ENCODE measurements at regions not wholly inside any gene's neighbourhood (a gene's known extent, or its start where the extent isn't known, plus 50 kb on each side); places are given as distances from the start of the nearest gene placed in this dataset.

DNA sequence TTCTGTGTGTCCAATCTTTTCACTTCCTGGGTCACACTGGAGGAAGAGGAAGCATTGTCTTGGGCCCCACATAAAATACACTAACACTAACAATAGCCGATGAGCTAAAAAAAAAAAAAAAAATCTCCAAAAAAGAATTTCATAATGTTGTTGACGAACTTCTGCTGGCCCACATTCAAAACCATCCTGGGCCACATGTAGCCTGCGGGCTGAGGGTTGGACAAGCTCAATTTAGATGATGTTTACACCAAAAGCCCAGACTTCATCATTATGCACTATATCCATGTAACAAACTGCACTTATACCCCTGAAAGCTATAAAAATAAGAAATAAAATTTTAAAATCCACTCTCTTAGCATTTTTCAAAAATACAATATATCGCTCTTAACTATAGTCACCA lies 187.8 kb upstream of the PTBP2 start:
- H3K4me3 ChIP-seq (replicated peaks in 1 of 3; ENCODE audit: low read depth in 2 of 3, low read length in 3 of 3): no peak overlapping the region
- H3K4me2 ChIP-seq (replicated peaks; ENCODE audit: extremely low read depth, low read length, poor library complexity, severe bottlenecking): no peak overlapping the region
- H3K36me3 ChIP-seq (replicated peaks in 1 of 2; ENCODE audit: control insufficient read depth in 1 of 2, insufficient read depth in 2 of 2, low read length in 2 of 2): no peaks in the 10 kb centered on the region
- no peaks in the 10 kb centered on the region for H3K4me1 ChIP-seq (ENCODE audit: control insufficient read depth in 1 of 2, insufficient read depth in 2 of 2, low read length in 2 of 2)
- H3K79me2 ChIP-seq (ENCODE audit: insufficient read depth, low read length): no peaks in the 10 kb centered on the region
- no peak overlapping the region for H3K27ac Mint-ChIP-seq
- H3K9me3 ChIP-seq (replicated peaks in 1 of 2; ENCODE audit: control insufficient read depth in 1 of 2, insufficient read depth in 1 of 2, low read length in 2 of 2): peaks cover 7 to 9% of the 10 kb centered on the region in 2 donors
- H3K27me3 ChIP-seq (ENCODE audit: control insufficient read depth in 2 of 2, insufficient read depth in 2 of 2, low read length in 2 of 2): no peaks in the 10 kb centered on the region
- H3K9me3 Mint-ChIP-seq: peaks cover 7 to 23% (median 8%) of the 10 kb centered on the region in 7 donors
- intact Hi-C loops (cut with micrococcal nuclease): no loop called here
- no CpG with 5 or more reads among the region's 4 CpGs for WGBS (ENCODE audit: insufficient coverage)
- no peaks in the 10 kb centered on the region for H4K20me1 ChIP-seq (ENCODE audit: insufficient read depth, low read length)
- H3K27ac ChIP-seq (ENCODE audit: low read depth in 1 of 2, low read length in 2 of 2): no peak overlapping the region
- H3K4me1 Mint-ChIP-seq: no peaks in the 10 kb centered on the region
- no peaks in the 10 kb centered on the region for H3K36me3 Mint-ChIP-seq
- H3K4me3 Mint-ChIP-seq: no peak overlapping the region
- peaks cover 0 to 3% (median 0%) of the 10 kb centered on the region in 3 donors for H3K27me3 Mint-ChIP-seq (ENCODE audit: low read depth in 3 of 3)
- DNase-seq: no peak
- TF ChIP-seq CTCF (IDR thresholded peaks at IDR 0.05): no peak
- H3K9ac ChIP-seq (ENCODE audit: insufficient read depth, low read length, poor library complexity, severe bottlenecking): no peak overlapping the region
- no peak overlapping the region for H2AFZ ChIP-seq (ENCODE audit: insufficient read depth, low read depth, low read length, poor library complexity, severe bottlenecking)

DNA sequence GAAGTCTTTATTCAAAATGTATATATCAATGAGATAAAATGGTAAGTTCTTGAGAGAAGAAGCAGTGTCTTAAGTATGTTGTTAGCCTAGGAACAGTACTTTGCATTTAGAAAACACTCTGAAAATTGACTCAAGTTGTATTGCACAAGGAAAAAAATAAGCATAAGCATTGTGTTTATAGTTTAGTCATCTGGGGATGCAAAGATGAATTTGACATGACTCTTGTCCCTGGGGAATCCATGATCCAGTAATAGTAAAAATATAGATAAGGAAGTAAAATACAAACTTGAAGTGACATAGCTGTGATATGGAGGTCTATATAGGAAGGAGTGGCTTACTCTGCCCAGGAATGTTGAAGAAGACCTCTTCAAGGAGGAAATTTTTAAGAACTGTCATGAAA lies 185.0 kb upstream of the PTBP2 start:
- H3K36me3 Mint-ChIP-seq: no peaks in the 10 kb centered on the region
- Histone ChIP-seq H3K27me3 (ENCODE audit: control insufficient read depth in 2 of 2, insufficient read depth in 2 of 2, low read length in 2 of 2) (no peaks in the 10 kb centered on the region), H3K9ac (ENCODE audit: insufficient read depth, low read length, poor library complexity, severe bottlenecking) (no peak overlapping the region), H3K9me3 (replicated peaks in 1 of 2; ENCODE audit: control insufficient read depth in 1 of 2, insufficient read depth in 1 of 2, low read length in 2 of 2) (no peaks in the 10 kb centered on the region), H3K36me3 (replicated peaks in 1 of 2; ENCODE audit: control insufficient read depth in 1 of 2, insufficient read depth in 2 of 2, low read length in 2 of 2) (no peaks in the 10 kb centered on the region), H3K4me1 (ENCODE audit: control insufficient read depth in 1 of 2, insufficient read depth in 2 of 2, low read length in 2 of 2) (no peaks in the 10 kb centered on the region), H3K79me2 (ENCODE audit: insufficient read depth, low read length) (no peaks in the 10 kb centered on the region), H2AFZ (ENCODE audit: insufficient read depth, low read depth, low read length, poor library complexity, severe bottlenecking) (no peak overlapping the region), H3K27ac (ENCODE audit: low read depth in 1 of 2, low read length in 2 of 2) (no peak overlapping the region), H4K20me1 (ENCODE audit: insufficient read depth, low read length) (no peaks in the 10 kb centered on the region), H3K4me3 (replicated peaks in 1 of 3; ENCODE audit: low read depth in 2 of 3, low read length in 3 of 3) (no peak overlapping the region), H3K4me2 (replicated peaks; ENCODE audit: extremely low read depth, low read length, poor library complexity, severe bottlenecking) (no peak overlapping the region)
- intact Hi-C loops (cut with micrococcal nuclease): no loop called here
- H3K9me3 Mint-ChIP-seq: peaks cover 0 to 5% (median 3%) of the 10 kb centered on the region in 7 donors
- peaks cover 0 to 4% (median 3%) of the 10 kb centered on the region in 3 donors for H3K27me3 Mint-ChIP-seq (ENCODE audit: low read depth in 3 of 3)
- DNase-seq: no peak
- no peak overlapping the region for H3K27ac Mint-ChIP-seq
- TF ChIP-seq CTCF (IDR thresholded peaks at IDR 0.05): no peak
- no peak overlapping the region for H3K4me3 Mint-ChIP-seq
- H3K4me1 Mint-ChIP-seq: no peaks in the 10 kb centered on the region

Measured in CD14-positive monocyte (primary cell).